Fibroblast of the conjunctiva (primary cell): ENCODE measurements at regions not wholly inside any gene's neighbourhood (a gene's known extent, or its start where the extent isn't known, plus 50 kb on each side); places are given as distances from the start of the nearest gene placed in this dataset.
"Not testable (repeated sequence)": the region's sequence is repeated elsewhere in the genome, so short reads cannot be mapped to it uniquely, and the experiment has no call there.

Experiments
- DNase-seq: peaks from one replicate; pipeline ENCODE4 v3.0.0-alpha.2; 2010; ENCODE audit warnings: low read depth

GRCh38 chr1:81259625-81260411 lies 540.9 kb upstream of the ADGRL2 start:
- no peak for DNase-seq

GRCh38 chr1:81254560-81254959 lies 546.2 kb upstream of the ADGRL2 start:
- no peak for DNase-seq

GRCh38 chr1:81254068-81254467 lies 546.7 kb upstream of the ADGRL2 start:
- DNase-seq, result no peak

- no peak for DNase-seq
Measured at GRCh38 chr1:81252471-81253151, 548.1 kb upstream of the ADGRL2 start.

- DNase-seq, result not testable (repeated sequence)
Measured at GRCh38 chr1:81250825-81251224, 549.9 kb upstream of the ADGRL2 start.

- not testable (repeated sequence) for DNase-seq
Measured at GRCh38 chr1:81245084-81245715, 555.5 kb upstream of the ADGRL2 start.

GRCh38 chr1:81244612-81245011 lies 556.1 kb upstream of the ADGRL2 start:
- not testable (repeated sequence) for DNase-seq

- no peak for DNase-seq
Measured at GRCh38 chr1:81242103-81242502, 558.6 kb upstream of the ADGRL2 start.

- DNase-seq, result no peak
Measured at GRCh38 chr1:81238129-81238528, 562.6 kb upstream of the ADGRL2 start.

GRCh38 chr1:81237473-81238089 lies 563.2 kb upstream of the ADGRL2 start:
- DNase-seq, result no peak

GRCh38 chr1:81234237-81234636 lies 566.5 kb upstream of the ADGRL2 start:
- no peak for DNase-seq

- DNase-seq, result no peak
Measured at GRCh38 chr1:81233591-81233990, 567.1 kb upstream of the ADGRL2 start.

GRCh38 chr1:81232420-81232819 lies 568.3 kb upstream of the ADGRL2 start:
- peak; percentile 22 for DNase-seq

GRCh38 chr1:81231729-81232038 lies 569.0 kb upstream of the ADGRL2 start:
- DNase-seq, result peak; percentile 8

- no peak for DNase-seq
Measured at GRCh38 chr1:81230983-81231728, 569.6 kb upstream of the ADGRL2 start.

- DNase-seq, result no peak
Measured at GRCh38 chr1:81228926-81229325, 571.8 kb upstream of the ADGRL2 start.

- DNase-seq, result no peak
Measured at GRCh38 chr1:81226603-81226928, 574.2 kb upstream of the ADGRL2 start.

GRCh38 chr1:81225789-81226602 lies 574.7 kb upstream of the ADGRL2 start:
- no peak for DNase-seq

- no peak for DNase-seq
Measured at GRCh38 chr1:81224222-81224621, 576.5 kb upstream of the ADGRL2 start.

GRCh38 chr1:81221564-81221963 lies 579.2 kb upstream of the ADGRL2 start:
- no peak for DNase-seq

GRCh38 chr1:81220614-81221071 lies 580.1 kb upstream of the ADGRL2 start:
- DNase-seq, result no peak
